GM19463 (cell line): ENCODE measurements at regions not wholly inside any gene's neighbourhood (a gene's known extent, or its start where the extent isn't known, plus 50 kb on each side); places are given as distances from the start of the nearest gene placed in this dataset.

Experiments
- ATAC-seq: cut with Tn5 transposase; IDR thresholded peaks from one replicate; pipeline ENCODE4 v1.9.1; 2021; ENCODE audit warnings: mild to moderate bottlenecking, moderate library complexity; ENCODE audit not compliant: unreplicated experiment

DNA sequence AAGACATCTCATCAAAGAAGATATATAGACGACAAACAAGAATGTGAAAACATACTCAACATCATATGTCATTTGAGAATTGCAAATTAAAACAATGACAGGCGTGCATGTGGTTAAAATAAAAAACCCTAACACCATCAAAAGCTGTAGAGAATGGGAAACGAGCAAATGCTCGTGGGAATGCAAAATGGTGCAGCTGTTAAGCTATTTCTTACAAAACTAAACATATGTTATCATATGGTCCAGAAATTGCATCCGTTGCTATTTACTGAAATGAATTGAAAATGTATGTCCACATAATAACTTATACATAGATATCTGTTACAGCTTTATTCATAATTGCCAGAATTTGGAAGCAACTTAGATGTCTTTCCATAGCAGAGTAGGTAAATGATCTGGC lies 574.4 kb downstream of the TNS3 start:
- no peak for ATAC-seq

DNA sequence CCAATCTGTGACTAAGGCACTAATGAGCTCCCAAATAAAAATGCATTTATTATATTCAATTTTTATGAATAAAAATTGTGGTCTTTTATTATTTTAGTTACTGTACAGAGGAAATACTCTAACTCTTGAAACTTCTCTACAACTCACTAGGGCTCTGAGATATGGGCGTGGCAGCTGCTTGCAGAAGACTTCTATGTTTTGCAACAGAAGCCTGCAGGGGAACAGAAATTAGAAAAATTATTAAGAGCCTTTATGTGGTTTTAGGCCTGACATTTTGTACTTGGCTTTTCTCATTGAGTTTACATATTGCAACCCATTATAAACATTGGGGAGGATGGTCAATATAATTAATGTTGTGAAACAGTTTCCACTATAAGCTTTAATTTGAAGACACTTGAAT lies 581.4 kb downstream of the TNS3 start:
- no peak for ATAC-seq

DNA sequence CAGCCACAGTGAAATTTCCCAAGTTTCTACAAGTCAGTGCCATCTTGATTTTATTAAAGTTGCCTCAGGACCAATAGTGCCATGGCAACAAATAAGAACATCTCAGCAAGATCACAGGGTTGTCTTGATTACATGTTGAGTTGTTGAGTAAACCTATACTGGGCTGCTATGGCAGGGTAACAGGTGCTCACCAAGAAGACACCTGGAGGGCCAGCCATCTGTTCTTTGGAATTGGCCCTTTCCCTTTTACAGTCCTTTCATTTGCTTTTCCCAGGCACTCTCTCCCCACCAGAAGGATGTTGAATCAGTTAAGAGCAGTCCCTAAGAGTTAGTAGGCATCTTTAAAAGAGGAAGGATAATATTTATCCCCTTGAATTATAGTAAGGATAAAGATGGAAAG lies 582.0 kb downstream of the TNS3 start:
- ATAC-seq, result no peak

DNA sequence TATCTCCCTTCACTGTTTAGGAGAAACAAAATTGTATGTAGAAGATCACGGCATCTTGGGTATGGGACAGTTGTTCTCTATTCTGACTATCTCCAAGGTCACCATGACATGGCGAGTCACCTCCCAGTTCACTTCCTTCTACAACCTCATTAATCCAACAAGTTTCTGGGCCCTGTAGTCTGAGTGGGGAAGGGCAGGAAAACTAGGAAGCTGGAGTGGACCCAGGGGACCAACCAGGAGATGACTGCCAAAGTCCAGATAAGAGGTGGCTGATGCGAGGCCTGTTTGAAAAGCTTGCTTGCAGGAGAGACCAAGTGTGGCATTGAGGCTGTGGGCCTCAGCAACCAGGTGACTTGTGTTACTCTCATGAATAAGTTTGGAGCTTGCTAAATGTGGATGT lies 584.9 kb downstream of the TNS3 start:
- ATAC-seq, result no peak

DNA sequence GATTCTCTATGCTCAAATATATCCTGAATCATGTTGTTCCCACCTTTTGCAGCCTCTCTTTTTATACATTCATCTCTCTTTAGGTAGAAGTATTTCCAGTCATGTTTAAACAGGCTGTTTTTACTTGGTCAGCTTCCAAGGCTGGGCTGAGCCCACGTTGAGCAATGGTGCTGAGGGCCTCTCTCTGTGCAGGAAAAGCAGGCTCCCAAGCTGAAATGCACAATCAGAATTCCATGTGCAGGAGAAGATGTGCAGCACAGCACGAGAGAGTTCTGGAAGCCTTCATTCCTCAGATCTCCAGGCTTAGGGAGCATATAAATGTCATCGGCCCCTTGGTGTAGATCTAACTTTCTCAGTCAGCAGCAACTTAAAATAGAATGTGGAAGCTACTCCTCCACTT lies 588.5 kb downstream of the TNS3 start:
- no peak for ATAC-seq

DNA sequence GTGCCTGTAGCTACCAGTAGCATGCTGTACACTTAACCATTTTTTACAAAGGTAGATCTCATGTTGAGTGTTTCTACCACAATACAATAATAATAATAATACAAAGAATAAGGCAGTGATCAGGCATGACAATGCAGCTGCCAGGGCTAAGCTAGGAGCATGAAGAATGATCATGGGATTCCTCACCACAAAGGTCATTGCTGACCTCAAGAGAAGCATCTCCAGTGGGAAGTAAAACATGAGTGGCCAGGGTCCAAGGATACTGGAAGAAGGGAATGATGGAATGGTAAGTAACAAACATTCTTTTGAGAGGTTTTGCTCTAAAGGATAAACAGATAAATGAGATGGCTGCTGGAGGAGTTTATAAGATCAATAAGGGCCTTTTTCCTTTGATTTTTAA lies 591.1 kb downstream of the TNS3 start:
- no peak for ATAC-seq

DNA sequence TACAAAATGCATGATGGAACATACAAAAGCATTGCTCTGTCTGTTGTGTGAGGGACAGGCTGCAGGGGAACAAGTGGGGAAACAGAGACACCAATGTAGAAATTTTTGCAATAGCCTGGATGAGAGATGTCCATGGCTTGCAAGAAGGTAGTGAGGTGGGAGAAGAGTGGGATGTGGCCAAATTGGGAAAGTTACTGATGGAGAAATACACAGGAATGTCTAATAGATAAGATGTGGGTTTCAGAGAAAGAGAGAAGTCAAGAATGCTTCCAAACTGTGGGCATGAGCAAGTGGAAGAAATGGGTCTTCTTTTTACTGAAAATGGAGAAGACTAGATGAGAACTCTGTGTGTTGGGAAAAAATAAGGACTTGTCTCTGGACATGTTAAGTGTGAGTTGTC lies 592.7 kb downstream of the TNS3 start:
- no peak for ATAC-seq

DNA sequence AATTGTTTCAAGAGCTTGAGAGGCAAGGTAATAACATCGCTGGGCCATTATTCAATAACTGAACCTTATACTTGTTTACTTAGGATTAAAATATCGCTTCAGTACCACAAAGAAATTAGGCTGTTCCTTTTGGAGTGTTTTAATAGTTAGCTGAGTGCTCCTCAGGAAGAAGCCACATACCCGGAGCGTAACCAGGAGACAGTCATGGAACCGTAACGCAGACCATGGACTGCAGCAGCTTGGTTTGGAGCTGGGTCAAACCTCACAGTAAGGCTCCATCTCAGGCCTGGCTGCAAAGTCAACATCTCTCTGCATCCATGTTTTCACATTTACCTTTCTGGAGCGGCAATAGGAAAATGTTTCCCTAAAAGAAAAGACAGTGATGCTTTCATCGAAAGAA lies 599.0 kb downstream of the TNS3 start:
- ATAC-seq, result no peak

DNA sequence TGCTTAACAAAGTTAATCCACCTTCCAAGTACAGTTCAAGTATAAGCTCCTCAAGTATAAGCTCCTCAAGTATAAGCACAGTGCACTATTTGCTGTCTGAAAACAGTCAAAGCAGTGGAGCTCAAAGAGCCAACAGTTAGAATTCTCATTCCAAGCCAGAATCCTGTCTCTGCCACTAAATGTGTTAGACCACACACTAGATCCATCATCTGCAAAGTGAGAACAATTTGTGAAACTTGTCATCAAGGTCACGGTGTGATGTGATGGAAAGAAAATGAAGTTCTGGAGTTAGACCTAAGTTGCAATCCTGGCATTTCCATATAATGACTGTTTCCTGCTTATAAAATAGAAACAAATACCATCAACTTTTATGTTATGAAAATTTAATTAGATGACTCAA lies 602.5 kb downstream of the TNS3 start:
- ATAC-seq, result no peak

DNA sequence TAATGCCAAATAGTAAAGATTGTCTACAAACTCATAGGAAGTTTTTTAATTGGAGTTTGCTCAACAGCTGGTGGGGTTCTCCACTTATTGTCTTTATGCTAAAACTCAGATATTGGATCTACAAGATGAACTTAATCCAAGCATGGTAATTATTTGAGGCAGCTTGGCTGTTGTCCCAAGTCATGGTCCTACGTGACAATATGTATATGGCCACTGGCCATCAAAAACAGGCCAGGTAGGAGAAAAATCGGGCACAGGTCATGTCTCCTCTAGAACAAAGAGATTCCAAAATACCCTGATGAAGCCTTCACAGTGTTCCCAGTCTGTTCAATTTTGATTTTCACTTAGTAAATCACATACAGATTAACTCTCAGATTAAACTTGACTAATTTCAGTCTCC lies 606.4 kb downstream of the TNS3 start:
- ATAC-seq, result no peak

DNA sequence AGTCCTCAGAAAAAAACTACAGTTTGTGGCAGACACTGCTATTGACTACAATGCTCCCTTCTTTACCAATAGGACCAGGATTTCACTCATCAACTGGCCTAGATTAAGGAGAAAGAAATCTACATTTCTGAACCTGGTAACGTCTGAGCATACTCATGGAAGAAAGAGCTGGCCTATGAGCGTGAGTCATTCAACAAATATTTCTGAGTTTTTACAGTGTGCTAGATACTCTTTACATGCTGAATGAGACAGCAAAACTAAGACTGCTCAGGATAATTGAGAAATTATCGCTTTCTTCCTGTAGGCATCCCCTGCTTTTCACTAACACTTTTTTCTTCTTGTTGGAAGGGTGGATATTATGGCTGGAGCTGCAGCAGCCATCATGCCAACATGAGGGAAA lies 609.7 kb downstream of the TNS3 start:
- no peak for ATAC-seq

DNA sequence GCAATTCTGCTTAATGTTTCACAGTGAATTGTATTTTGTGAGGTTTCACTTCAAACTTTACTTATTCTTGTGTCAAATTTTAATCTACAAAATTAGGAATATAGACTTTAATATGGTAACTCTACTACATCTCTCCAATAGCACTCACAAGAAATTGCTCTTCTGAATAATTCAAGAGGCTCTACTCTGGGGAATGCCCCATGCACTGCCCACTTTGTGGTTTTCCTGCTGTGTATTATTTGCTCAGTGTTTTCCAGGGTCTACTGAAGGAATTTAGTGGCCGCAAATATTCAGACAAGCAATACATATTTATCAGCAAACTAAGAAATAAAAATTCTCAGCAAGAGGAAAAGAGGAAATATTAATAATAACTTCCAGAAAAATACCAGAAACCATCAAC lies 611.4 kb downstream of the TNS3 start:
- ATAC-seq, result no peak

DNA sequence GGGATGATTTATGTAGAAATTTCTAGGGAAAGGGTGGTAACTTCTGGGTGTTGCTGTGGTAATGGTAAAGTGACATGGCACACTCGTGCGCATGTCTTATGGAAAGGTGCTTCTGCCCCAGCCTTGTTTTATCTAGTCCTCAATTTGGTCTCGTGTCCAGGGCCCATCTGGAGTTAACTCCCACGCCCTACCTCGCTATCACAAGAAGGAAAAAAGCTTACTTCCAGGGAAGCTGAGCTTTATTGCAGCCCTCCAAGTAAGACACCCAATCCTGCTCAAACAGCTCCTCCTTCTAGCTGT lies 611.8 kb downstream of the TNS3 start:
- no peak for ATAC-seq

DNA sequence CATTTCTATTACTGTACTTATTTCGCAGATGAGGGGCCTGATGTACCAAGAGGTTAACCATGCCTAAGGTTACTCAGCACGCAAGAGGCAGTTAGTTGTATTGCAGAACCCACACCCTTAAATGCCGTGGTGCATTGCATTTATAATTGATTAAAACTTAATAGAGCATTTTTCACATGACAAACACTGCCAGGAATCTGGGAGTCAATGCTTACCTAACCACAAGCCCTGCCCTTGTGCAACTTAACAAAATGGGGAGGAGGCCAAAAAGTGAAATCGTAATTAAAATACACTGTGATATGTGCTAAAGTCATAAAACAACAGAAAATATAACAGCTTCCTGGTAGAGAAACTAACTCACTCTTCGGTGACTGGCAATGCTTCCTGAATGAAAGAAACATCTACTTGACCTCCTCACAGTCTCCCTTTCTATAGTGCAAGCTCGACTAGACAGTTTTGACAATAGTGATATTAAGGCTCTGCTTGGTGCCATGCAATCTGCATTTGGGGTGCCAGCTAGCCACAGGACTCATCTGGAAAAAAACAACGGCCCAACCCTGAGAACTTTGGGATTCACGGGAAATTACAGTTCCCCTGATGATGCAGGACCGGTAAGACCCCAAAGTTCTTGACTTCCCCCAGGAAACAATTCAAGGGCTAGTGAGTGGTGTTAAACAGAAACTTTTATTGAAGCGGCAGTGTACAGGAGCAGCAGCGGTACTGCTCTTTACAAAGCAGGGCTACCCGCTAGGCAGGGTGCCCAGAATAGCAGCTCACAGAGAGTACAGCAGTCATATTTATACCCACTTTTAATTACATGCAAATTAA lies 612.4 kb downstream of the TNS3 start:
- ATAC-seq, result no peak

DNA sequence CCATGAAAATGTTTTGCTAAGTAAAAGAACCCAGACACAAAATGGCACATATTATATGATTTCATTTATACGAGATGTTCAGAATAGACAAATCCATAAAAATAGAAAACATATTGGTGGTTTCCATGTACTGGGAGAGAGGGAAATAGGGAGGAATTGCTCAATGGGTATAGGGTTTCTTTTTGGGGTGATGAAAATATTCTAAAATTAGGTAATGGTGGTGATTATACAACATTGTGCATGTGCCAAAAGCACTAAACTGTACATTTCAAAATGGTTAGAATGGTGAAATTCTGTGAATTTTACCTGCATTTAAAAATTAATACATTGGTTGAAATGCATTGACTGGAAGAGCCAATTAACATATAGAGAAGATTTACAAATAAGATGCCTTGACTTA lies 613.9 kb downstream of the TNS3 start:
- no peak for ATAC-seq

DNA sequence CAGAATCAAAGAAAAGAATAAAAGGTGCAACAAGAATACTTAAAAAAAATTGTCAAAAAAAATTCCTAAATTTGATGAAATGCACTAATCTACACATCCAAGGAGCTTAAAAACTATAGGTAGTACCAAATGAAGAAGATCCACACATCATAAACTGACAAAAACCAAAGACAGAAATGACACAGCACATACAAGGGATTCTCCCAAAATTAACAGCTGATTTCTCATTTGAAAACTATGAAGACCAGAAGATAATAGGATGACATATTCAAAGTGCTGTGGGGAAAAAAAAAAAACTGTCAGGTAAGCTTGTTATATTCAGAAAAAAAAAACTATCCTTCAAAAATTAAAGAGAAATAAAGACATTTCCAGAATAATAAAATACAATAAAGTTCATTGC lies 618.2 kb downstream of the TNS3 start:
- ATAC-seq, result no peak

DNA sequence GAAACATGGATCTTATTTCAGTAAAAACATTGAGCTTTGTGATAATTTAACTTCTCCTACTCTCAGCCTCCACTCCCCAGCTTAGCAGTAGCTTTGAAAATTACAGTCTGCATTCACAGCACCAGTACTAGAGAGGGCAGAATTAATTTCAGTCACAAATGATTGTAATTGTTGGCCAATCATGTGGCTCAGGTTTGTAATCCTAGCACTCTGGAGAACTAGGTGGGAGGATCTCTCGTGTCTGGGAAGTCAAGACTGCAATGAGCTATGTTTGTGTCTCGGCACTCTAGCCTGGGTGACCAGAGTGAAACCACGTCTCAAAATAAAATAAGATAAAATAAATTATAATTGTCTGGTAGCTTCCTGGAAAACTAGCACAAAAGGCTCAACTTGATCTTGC lies 620.9 kb downstream of the TNS3 start:
- no peak for ATAC-seq

DNA sequence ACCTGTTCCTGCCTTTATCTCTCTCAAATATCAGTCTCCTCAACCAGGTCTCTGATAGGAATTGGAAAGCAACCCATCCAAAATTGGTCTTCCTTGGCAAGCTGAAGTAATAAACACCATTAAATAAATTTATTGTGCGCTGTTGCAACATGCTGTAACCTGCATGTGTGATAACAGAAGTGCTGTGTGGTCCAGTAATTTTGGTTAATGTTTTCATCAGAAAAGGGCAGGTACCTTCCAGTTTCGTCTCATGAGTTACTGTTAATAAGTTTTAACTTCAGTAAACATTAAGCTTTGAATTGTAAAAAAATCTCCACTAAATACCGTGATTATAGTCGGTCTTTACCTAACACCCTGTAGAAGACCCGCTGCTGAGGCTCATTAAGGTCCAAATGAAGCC lies 624.7 kb downstream of the TNS3 start:
- no peak for ATAC-seq

DNA sequence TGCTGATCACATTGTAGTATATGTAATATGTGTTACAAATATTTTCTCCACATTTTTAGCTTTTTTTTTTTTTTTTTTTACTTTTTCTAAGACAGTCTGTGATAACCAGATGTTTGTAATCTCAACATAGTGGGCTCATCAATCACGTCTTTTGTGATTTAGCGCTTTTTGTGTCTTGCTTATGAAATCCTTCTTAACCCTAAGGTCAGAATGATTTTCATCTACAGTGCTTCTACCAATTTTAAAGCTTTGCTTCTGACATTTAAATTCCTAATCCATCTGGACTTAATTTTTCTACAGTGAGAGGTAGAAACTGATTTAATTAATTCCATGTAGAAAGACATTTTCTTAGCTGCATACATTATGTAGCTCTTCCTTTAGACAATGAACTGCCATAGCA lies 626.4 kb downstream of the TNS3 start:
- ATAC-seq, result no peak

DNA sequence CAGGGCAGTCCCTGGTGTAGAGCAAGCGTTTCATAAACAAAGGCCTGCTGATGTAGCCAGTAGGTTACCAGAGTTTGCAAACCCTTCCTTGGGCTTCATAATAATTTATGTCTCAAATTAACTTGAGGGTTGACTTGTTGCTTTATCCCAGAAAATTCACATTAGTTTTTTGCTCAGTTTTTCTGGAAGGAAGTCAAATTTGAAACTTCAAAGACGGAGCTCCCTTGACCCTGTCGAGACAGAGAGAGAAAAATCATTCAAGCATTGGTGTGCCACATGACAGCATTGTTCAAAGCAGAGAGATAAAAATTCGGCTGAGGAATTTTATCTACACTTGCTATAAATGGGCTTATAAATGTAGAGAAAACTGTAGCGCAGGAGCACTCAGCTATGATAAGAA lies 627.7 kb downstream of the TNS3 start:
- ATAC-seq, result no peak

DNA sequence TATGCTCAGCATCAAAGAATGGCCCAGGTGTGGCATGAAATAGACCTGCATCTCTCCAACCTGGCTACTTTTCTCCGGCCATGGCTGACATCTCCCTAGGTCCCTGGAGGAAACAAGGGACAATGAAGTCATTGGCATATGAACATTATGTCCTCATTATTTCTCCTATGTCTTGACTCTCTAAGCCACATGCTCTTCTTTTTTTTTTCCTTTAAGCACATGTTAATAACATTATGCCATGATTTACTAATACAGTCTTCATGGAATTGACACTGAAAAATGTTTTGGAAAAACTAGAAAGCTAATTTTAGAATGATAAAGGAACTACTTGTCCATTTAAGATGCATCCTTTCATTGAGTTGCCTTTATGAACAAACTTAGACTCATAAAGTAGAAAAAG lies 628.9 kb downstream of the TNS3 start:
- ATAC-seq, result no peak

DNA sequence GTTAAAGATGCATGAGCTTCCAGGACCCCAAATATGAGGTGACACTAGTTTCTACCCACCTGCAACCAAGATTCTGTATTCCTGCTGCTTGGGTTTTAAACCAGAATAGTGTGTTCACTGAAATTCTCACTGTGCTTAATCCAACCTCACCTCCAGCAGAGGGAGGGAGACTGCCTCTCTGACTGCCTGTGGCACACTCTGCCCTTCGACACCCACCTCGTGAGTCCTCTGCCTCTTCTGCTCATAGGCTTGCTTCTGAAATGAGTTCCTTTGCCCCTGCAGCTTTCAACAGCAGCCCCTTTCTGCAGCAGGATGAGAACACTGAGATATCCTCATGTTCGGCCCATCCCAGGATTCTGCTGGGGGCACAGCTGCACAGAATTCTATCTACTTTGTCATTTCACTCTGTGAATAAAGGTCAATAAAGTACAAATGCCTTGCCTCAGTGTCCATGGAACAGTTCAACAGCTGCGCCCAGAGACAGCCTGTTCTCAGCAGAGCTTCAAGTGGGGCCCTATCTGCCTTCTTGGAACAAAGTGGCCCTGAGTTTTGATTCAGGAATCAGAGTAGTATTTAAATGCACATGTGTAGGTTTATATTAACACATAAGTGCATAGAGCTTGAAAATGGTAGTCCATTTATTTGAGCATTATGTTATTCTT lies 632.5 kb downstream of the TNS3 start:
- no peak for ATAC-seq

DNA sequence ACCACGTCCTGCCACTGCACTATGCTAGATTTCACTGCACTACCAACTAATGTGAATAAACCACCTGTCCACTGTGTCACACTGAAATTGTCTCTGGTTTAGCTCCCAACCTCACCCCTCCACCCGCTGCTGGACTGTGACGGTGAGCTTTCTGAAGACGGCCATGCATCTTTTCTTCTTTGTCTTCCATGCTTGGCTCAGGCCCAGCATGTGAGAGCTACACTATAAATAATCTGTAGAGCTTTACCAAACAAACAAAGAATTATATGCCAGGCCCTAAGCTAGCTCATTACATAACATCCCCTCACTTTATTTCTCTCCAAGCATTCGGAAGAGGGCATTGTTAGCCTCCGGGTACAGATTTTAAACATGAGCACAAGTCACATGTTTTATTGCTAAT lies 633.2 kb downstream of the TNS3 start:
- ATAC-seq, result no peak
